GM21515 (cell line): ENCODE measurements at regions not wholly inside any gene's neighbourhood (a gene's known extent, or its start where the extent isn't known, plus 50 kb on each side); places are given as distances from the start of the nearest gene placed in this dataset.
"Not testable (repeated sequence)": the region's sequence is repeated elsewhere in the genome, so short reads cannot be mapped to it uniquely, and the experiment has no call there.

Source experiments
- ATAC-seq: cut with Tn5 transposase; IDR thresholded peaks from one replicate; pipeline ENCODE4 v1.9.1; 2021; ENCODE audit not compliant: unreplicated experiment

- no peak for ATAC-seq
These were observed 668.0 kb upstream of the MBL2 start for GRCh38 chr10:53440601-53441000.

- ATAC-seq: not testable (repeated sequence)
These were observed 666.5 kb upstream of the MBL2 start for GRCh38 chr10:53439075-53439474.

GRCh38 chr10:53434413-53434812, 661.8 kb upstream of the MBL2 start:
- no peak for ATAC-seq

DNA sequence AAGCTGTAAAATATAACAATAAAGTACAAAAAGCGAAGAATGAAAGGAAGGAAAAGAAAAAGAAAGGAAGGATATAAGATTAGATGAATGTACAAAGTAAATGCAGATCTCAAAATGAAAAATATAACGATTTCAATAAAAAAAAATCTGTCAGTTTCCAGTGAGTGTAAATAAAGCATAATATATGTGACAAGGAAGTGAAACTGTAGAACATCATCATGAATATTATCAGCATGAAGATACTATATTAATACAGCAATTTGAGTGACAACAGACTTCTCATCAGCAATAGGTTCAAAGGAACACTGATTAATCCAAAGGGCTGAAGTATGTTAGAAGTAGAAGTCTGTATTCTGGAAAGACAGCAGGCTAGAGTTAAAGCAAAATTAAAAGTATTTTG, 659.5 kb upstream of the MBL2 start:
- no peak for ATAC-seq

DNA sequence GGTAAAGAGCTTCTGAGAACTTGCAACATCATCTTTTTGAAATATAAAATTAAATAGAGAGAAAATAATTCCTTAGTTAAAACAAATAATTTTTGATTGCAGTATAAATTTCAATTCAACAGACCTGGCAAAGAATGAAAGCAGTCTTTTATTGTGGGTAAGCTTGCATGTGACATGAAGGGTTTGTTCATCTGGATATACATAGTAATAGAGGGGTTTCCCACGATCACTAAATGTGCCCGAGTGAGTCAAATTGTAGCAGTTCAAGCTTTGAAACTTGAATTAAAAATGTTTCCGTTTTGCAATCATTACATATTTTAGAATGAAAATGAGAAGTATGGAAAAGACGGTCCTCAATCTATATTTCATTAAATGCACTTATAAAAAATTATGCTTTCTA, 658.4 kb upstream of the MBL2 start:
- no peak for ATAC-seq

GRCh38 chr10:53430127-53430891, 657.7 kb upstream of the MBL2 start:
- ATAC-seq: no peak

DNA sequence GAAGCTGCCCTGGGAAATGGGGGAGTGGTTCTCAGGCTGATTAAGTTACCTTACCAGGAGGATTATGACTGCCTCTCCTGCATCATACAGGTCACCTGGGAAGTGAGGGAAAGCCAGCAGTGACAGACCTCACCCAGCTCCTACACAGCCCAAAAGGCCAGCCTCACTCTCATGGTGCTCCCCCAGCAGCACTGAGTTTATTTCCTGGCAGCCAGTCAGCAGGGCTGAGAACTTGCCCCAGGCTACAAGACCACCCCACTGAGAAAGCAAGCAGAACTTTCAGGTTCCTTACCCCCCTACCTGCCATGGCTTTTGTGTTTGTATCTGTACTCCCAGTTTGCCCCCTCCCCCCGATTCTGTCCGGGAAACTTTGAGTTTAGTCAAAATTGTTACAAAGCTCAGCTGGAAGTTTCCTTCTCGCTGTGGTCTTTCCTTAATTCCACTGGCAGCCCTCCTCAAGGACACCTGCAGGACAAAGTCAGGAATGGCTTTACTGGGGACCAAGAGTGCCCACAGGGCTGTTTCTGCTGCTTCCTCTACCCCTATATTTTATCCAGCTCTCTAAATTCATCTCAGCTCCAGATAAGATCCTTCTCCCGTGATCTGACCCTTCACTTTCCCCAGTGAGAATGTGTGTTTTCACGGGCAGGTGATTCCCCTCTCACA, 649.8 kb upstream of the MBL2 start:
- ATAC-seq: no peak

- ATAC-seq: no peak
These were observed 640.1 kb upstream of the MBL2 start for GRCh38 chr10:53412651-53413050.

DNA sequence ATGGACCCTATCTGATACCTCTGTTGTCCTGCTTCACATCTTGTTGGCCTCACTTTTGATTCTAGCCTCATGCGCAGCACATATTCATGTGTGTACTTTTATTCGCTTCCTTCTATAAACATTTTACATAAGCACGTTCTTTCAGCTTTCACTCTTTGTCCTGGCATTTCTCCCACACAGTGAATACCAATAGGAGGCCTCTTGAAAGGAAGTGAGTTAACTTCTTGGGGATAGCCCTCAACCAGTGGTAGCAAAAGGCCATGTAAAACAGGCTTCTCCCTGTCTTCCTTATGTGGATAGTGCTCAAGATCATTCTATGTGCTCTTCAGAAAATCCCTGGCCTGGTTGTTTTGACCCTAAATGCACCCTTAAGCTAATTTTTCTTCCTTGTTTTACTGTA, 633.9 kb upstream of the MBL2 start:
- ATAC-seq: no peak

DNA sequence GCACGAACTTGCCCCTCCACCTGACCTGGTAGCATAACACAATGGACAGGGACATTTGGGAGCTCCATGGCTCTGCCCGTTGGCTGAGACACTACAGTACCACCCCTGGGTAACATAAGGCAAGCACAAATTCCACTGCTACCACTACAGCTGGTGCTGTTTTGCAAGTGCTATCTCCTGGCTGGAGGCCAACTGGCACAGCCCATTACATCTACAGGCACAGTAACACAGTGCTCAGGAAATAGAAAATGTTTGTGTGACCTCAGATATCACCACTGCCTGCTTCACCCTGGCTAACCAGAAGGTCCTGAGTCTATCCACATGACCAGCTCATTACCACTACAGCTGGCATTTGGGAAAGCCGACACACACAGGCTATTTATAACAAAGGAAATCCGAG, 631.1 kb upstream of the MBL2 start:
- no peak for ATAC-seq

DNA sequence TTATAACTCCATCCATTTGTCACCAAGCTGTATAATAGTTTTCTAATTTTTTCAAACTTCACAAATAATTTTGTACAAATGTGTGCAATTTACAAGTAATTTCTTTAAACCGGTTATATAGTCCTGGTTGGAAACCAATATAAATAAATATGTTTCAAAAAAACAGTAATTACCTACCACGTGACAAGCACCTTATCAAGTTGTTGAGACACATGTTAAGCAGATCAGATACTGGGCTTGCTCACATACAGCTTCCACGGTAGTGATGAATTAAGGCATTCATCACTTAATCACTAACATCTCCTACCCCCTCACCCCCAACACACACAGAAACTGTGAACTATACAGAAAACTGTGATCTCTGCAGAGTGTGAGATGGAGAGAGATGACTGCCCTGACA, 630.0 kb upstream of the MBL2 start:
- ATAC-seq: no peak

DNA sequence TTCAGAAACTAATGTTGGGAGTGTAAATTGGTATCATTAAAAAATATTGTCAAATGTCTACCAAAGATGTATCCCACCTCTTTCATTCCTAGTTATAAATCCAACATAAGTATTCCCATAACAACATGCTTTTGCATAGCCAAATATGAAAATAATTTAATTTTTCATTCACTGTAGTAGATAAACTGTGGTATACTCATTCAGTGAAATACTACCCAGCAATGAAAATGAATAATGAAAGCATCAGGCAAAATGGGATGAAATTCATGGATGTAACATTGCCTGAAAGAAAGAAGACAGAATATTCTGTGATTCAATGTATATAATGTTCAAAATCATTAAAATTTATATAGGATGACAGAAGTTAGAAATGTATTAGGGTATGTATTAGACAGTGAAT, 629.0 kb upstream of the MBL2 start:
- no peak for ATAC-seq

- no peak for ATAC-seq
These were observed 624.3 kb upstream of the MBL2 start for GRCh38 chr10:53396876-53397275.

DNA sequence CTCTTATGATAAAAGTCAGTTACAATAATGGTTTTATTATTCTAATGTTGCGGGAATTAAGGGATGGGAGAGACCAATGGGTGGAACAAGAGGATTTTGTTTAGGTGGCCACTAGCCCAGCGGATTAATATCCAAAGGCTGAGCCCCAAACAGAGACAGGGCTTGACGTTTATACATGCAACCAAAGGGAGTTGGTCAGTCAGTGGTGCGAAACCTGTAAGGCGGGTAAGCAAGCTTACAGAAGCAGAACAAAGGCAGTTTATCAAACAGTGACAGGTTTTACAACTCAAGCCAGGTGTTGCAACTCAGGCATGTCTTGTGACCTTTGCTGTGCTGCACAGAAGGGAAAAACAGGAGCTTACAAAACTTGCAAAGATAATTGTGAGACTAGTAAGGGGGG, 622.9 kb upstream of the MBL2 start:
- no peak for ATAC-seq

DNA sequence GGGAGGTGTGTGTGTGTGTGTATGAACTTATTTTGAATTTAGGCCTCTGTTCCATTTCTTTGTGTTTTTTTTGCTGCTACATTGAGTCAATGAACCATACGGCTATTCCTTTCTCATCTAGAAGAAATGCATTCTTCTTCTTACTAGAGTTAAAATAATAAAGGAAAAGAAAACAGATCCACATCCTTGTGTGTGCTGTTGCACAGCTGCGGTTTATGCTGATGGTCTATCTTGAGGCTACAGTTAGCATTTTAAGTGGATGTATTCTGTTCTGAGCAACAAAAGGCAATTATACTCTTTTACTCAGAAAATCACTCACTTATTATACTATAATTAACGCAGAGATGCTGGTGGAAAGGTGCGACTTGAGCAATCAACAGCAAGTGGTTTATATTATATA, 615.0 kb upstream of the MBL2 start:
- no peak for ATAC-seq

DNA sequence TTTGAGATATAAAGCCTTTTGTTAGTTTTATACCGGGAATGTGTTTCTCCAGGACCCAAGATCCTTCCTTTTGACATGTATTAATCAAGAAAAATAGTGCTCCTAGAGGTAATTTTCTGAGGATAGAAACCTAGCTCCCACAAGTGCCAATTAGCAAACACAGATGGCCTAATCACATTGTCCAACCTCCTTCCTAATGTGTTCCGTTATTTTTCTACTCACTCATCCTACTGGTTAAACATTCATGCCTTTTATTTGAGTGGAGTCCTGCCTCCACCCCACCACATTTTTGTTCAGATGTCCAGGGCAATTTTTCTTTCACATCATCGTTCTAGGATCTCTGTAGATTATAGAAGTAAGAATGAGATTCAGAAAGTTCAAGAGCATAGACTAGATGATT, 610.0 kb upstream of the MBL2 start:
- no peak for ATAC-seq

DNA sequence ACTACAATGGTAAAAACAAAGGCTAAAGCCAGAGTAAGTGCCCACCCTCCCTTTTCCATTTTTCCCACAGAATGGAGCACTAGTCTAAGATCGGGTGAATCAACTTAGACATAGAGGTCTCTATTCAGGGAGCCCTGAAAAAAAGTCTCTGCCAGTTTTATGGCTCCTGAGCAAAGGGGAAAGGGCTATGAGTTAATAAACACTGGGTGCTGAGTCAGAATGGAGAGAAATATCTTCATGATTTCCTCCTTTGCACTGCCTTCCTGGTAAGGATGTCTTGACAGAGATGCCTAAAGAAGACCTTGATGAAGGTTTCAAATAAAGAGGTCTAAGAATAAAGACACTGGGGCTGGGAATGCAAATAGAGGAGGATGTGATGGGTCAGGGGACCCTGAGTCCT, 607.4 kb upstream of the MBL2 start:
- no peak for ATAC-seq

- ATAC-seq: no peak
These were observed 597.8 kb upstream of the MBL2 start for GRCh38 chr10:53370347-53370746.

DNA sequence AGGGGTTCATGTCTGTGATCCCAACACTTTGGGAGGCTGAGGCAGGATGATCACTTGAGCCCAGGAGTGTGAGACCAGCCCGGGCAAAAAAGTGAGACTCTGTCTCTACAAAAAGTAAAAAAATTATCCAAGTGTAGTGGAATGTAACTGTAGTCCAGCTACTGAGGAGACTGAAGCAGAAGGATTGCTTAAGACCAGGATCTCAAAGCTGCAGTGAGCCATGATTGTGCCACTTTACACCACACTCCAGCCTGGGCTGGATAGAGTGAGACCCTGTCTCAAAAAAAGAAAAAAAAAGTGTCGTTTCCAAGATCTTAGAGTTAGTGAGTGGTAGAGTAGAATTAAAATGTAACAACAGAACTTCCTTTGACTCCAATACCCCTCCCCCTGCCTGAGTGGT, 589.4 kb upstream of the MBL2 start:
- ATAC-seq: no peak

DNA sequence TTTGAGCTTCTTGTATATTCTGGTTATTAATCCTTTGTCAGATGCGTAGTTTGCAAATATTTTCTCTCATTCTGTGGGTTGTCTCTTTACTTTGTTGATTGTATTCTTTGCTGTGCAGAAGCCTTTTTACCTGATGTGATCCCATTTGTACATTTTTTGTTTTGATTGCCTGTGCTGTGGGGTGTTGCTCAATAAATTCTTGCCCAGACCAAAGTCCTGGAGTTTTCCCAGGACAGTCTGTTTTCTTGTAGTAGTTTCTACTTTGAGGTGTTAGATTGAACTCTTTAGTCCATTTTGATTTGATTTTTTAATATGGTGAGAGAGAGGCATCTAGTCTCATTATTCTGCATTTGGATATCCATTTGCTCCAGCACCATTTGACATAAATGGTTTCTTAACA, 588.7 kb upstream of the MBL2 start:
- ATAC-seq: no peak

GRCh38 chr10:53358978-53359377, 586.4 kb upstream of the MBL2 start:
- not testable (repeated sequence) for ATAC-seq

DNA sequence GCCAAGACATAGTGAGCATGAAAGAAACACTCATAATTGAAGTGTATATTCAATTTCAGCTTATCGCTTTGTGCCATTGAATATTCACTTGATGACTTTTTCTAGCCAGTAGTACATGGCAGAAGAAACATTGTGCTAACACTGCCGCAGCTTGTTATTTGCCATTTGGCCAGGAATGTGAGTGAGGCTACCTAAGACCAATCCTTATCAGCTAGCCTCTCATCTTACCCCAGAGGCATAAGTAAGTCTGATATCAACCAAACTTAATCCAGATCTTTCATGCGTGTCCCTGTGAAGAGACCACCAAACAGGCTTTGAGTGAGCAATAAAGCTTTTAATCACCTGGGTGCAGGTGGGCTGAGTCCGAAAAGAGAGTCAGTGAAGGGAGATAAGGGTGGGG, 586.0 kb upstream of the MBL2 start:
- ATAC-seq: no peak

DNA sequence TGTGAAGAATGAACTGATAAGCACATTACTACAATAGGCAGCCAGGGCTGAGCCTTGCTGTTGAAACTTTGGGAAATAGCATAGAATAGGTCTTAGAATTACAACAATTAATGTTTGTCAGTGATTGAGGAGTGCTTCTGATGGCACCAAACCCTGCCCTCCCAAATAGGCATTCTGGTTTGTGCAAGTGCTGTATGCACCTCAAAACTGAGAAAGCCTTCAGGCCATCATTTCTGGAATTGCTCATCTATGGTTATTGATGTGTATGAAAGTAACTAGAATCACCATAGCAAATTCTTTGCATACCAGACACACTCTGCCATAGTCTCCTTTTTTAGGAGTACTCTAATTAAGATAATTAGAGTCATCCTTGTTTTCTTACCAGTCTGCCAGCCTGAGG, 585.0 kb upstream of the MBL2 start:
- no peak for ATAC-seq
